ENCODE measurements at regions not wholly inside any gene's neighbourhood (a gene's known extent, or its start where the extent isn't known, plus 50 kb on each side); places are given as distances from the start of the nearest gene placed in this dataset.

DNA sequence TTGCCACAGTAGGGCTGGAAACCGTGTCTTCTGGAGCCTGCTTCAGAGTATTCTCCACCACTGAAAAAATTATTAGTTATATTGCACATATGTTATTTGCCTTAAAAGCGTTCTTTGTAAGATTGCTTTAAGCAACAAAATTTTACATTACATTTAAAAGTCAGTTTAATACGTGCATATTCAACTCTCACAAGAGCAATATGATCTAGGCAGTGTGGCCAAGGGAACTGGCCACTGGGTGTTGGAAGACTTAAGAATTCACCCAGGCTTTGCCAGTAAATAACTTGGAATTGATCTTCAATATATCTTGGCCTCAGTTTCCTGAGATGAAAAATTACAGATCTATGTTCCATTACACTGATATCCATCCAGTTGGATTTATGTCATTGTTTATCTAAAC, 694.4 kb downstream of the EFNA5 start:
- no peak for DNase-seq (ENCODE audit: low read depth)
- no peak for TF ChIP-seq CTCF (conservative IDR thresholded peaks at IDR 0.05; ENCODE audit: low read length)
- no peak overlapping the region for H3K4me3 ChIP-seq (ENCODE audit: low read length)

GRCh38 chr5:106974272-106974671, 696.5 kb downstream of the EFNA5 start:
- DNase-seq (ENCODE audit: low read depth) = no peak
- TF ChIP-seq CTCF (conservative IDR thresholded peaks at IDR 0.05; ENCODE audit: low read length) = no peak
- H3K4me3 ChIP-seq (ENCODE audit: low read length) = no peak overlapping the region

GRCh38 chr5:106966686-106967315, 703.9 kb downstream of the EFNA5 start:
- no peak for DNase-seq (ENCODE audit: low read depth)
- no peak overlapping the region for H3K4me3 ChIP-seq (ENCODE audit: low read length)
- TF ChIP-seq CTCF (conservative IDR thresholded peaks at IDR 0.05; ENCODE audit: low read length) = no peak

GRCh38 chr5:106964132-106964531, 706.6 kb downstream of the EFNA5 start:
- no peak overlapping the region for H3K4me3 ChIP-seq (ENCODE audit: low read length)
- no peak for DNase-seq (ENCODE audit: low read depth)
- no peak for TF ChIP-seq CTCF (conservative IDR thresholded peaks at IDR 0.05; ENCODE audit: low read length)

DNA sequence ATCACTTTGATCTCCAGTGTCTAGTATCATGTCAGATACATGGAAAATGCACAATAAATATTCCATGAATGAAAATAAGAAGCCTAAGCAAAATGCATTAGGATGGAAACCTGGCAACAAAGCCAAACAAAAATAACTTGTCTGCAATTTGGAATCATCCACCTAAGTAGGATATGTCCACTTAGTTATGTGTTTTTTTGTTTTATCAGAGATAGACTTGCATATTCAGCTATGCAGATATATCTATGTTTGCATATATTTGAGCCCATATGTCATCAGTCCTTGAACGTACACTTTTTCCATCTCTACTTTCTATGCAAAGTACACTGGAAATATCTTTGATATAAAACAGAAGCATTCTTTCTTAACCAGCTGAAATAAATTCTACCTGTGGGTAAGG, 707.1 kb downstream of the EFNA5 start:
- no peak for TF ChIP-seq CTCF (conservative IDR thresholded peaks at IDR 0.05; ENCODE audit: low read length)
- no peak for DNase-seq (ENCODE audit: low read depth)
- H3K4me3 ChIP-seq (ENCODE audit: low read length) = no peak overlapping the region

- DNase-seq (ENCODE audit: low read depth) = no peak
- H3K4me3 ChIP-seq (ENCODE audit: low read length) = no peak overlapping the region
- no peak for TF ChIP-seq CTCF (conservative IDR thresholded peaks at IDR 0.05; ENCODE audit: low read length)
Measured at GRCh38 chr5:106962464-106963230, 708.1 kb downstream of the EFNA5 start.

DNA sequence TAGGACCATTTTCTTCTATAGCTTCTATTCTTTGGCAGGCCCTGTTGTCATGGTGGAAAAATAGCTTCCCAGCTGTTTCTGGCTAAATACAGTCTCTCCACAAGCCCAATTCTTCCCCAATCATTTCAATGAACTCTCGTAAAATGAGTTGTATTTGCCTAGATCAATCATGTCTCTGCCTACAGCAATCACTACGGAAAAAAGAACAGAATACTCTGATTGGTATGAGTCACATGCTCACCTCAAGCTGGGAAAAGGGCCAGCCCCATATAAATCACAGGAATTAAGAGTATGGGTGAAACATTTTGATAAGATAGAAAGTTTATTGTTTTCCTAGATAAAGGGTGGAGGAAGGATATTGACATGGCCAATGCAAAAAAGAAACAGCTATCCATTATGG, 711.4 kb downstream of the EFNA5 start:
- TF ChIP-seq CTCF (conservative IDR thresholded peaks at IDR 0.05; ENCODE audit: low read length) = no peak
- DNase-seq (ENCODE audit: low read depth) = no peak
- H3K4me3 ChIP-seq (ENCODE audit: low read length) = no peak overlapping the region
